HUES6 (cell line): ENCODE measurements at regions not wholly inside any gene's neighbourhood (a gene's known extent, or its start where the extent isn't known, plus 50 kb on each side); places are given as distances from the start of the nearest gene placed in this dataset.

Source experiments
- H3K27ac ChIP-seq: 2 replicates; pipeline ENCODE4 v1.7.0; 2013; ENCODE audit warnings: low read depth, mild to moderate bottlenecking, low read length, inconsistent platforms
- H3K27me3 ChIP-seq: 2 replicates; pipeline ENCODE4 v1.6.1; 2013; ENCODE audit warnings: low read length; ENCODE audit not compliant: control insufficient read depth, insufficient read depth
- H3K36me3 ChIP-seq: 2 replicates; pipeline ENCODE4 v1.6.1; 2013; ENCODE audit warnings: low read length; ENCODE audit not compliant: control insufficient read depth, insufficient read depth
- H3K4me1 ChIP-seq: 2 replicates; pipeline ENCODE4 v1.6.1; 2013; ENCODE audit warnings: low read length; ENCODE audit not compliant: control insufficient read depth, insufficient read depth
- H3K4me3 ChIP-seq: 2 replicates; pipeline ENCODE4 v1.5.1; 2013; ENCODE audit warnings: low read depth, low read length
- H3K9ac ChIP-seq: one replicate; pipeline ENCODE4 v1.6.1; 2013; ENCODE audit warnings: mild to moderate bottlenecking, low read length
- H3K9me3 ChIP-seq: 2 replicates; pipeline ENCODE4 v1.6.1; 2013; ENCODE audit warnings: low read depth, low read length; ENCODE audit not compliant: control insufficient read depth, insufficient read depth

GRCh38 chr2:241949736-241950412 lies 80.3 kb downstream of the RTP5 start:
- H3K4me3 ChIP-seq, result no peak overlapping the region
- no peaks in the 10 kb centered on the region for H3K36me3 ChIP-seq
- peaks cover 11% of the 10 kb centered on the region for H3K4me1 ChIP-seq
- H3K9me3 ChIP-seq, result no peaks in the 10 kb centered on the region
- no peak overlapping the region for H3K27ac ChIP-seq
- H3K27me3 ChIP-seq, result peaks cover 53% of the 10 kb centered on the region
- H3K9ac ChIP-seq, result no peak overlapping the region

DNA sequence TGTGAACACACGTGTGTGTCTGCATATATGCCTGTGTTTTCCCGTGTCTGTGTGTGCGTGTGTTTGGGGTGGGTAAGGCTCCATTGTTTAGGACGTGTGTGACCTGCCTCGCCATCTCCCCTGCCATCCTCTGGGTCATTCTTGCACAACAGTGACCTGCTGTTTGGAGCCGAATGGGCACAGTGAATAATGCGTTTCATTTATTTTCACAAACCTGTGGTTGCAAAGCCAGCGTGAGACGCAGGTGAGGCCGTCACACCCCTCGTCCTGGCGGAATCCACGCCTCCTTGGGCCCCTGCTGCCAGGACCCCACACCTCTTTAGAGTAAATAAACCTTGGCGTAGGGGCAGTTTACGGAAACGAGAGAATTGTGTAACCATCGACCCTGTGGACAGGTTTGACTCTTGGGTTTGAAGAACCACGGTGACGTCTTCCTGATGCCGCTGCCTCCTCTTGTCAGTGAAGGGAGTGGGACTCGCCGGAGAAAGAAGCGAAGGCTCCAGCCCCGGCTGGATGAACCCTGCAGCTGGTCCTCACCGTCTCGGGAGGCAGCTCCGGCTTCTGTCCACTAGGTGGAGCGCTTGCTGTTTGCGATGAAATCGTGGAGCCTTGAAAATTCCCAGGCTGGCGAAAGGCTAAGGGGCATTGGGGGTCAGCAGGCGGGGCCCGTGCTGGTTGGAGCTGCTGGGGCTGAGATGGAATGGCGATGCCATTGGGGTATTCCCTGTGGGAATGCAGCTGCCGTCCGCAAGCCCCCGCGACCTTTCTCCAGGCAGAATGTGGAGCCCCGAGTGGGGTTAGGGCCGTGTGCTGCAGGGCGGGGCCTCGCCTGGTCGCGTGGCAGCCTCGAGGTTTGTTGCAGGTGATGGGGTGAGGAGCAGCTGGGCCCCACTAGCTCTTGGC lies 81.1 kb downstream of the RTP5 start:
- Histone ChIP-seq H3K27ac (no peak overlapping the region), H3K9ac (no peak overlapping the region), H3K36me3 (no peaks in the 10 kb centered on the region), H3K4me3 (no peak overlapping the region), H3K27me3 (peaks cover 47% of the 10 kb centered on the region), H3K9me3 (no peaks in the 10 kb centered on the region), H3K4me1 (peaks cover 11% of the 10 kb centered on the region)

DNA sequence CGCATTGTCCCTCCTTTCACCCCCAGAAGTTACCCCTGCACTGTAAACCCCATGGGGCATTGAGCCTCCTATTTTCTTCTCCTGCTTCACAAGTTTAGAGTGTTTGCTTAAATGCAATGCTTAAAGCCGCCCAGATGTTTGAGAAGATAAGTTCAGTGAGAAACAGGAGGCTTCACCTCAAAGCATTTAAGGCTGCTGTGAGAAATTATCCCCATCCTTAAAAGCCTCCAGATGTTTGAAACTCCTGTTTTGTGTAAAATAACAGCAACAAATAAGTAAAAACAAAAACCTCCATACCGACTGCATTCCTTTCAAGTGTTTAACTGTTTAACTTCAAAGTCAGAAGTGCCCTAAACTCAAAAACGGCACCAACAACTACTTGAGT lies 81.8 kb downstream of the RTP5 start:
- no peak overlapping the region for H3K4me3 ChIP-seq
- H3K9me3 ChIP-seq, result no peaks in the 10 kb centered on the region
- no peak overlapping the region for H3K9ac ChIP-seq
- H3K36me3 ChIP-seq, result no peaks in the 10 kb centered on the region
- H3K4me1 ChIP-seq, result peaks cover 7% of the 10 kb centered on the region; the same call in 1 of the 2 replicates
- no peak overlapping the region for H3K27ac ChIP-seq
- peaks cover 40% of the 10 kb centered on the region for H3K27me3 ChIP-seq

DNA sequence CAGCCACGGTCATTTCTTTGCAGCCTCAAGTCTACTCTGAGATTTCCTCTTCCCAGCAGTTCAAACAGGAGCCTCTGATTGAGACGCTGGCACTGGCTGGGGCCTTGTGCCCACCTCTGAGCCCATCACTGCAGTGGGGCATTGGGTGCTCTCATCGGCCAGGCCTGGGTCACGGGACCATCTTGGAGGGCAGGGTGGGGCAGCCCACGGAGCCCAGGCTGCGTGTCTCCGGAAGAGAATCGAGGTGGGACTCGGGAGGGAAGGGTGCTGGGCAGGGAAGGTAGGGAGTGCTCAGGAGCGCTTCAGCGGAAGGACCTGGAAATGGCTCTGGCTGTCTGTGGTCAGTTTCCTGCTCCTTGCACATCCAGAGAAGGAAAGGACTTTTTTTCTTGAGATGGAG lies 82.4 kb downstream of the RTP5 start:
- Histone ChIP-seq H3K27me3 (peaks cover 34% of the 10 kb centered on the region), H3K4me1 (peaks cover 7% of the 10 kb centered on the region; the same call in 1 of the 2 replicates), H3K4me3 (no peak overlapping the region), H3K27ac (no peak overlapping the region), H3K9ac (no peak overlapping the region), H3K36me3 (no peaks in the 10 kb centered on the region), H3K9me3 (no peaks in the 10 kb centered on the region)

- Histone ChIP-seq H3K9me3 (no peaks in the 10 kb centered on the region), H3K36me3 (no peaks in the 10 kb centered on the region), H3K27me3 (peaks cover 25% of the 10 kb centered on the region), H3K4me1 (peaks cover 7% of the 10 kb centered on the region; the same call in 1 of the 2 replicates), H3K27ac (no peak overlapping the region), H3K4me3 (no peak overlapping the region), H3K9ac (no peak overlapping the region)
Measured at GRCh38 chr2:241952816-241953215, 83.3 kb downstream of the RTP5 start.

DNA sequence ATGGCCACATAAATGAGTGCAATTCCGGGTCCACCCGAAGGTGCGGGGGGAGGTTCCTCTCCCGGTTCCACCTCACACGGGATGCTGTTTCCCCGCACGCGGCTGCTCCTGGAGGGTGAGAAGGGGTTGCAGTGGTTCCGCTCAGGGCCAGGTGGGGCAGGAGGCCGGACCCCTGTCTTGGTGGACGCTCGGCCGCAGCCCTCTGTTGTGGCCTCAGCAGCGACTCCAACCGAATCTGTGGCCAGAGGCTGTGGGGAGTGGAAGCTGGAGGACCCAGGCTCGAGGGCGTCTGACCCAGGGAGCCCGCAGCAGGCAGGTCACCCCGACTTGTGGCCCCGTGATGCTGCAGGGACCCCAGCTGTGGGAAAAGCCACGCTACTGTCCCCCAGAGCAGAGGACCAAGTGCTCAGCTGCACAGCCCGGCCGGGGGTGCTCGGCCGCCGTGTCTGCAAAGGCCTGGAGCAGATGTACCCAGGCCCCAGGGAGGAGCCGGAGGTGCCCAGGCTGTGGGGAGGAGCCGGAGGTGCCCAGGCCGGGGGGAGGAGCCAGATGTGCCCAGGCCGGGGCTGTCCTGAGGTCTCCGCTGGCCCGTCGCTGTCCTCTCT lies 83.9 kb downstream of the RTP5 start:
- Histone ChIP-seq H3K36me3 (no peaks in the 10 kb centered on the region), H3K9ac (no peak overlapping the region), H3K9me3 (no peaks in the 10 kb centered on the region), H3K4me3 (no peak overlapping the region), H3K27ac (no peak overlapping the region), H3K27me3 (peaks cover 19% of the 10 kb centered on the region; the same call in 1 of the 2 replicates), H3K4me1 (peaks cover 7% of the 10 kb centered on the region; the same call in 1 of the 2 replicates)

GRCh38 chr2:241956521-241957110 lies 87.1 kb downstream of the RTP5 start:
- Histone ChIP-seq H3K27me3 (no peaks in the 10 kb centered on the region), H3K9ac (no peak overlapping the region), H3K4me3 (no peak overlapping the region), H3K36me3 (no peaks in the 10 kb centered on the region), H3K27ac (no peak overlapping the region), H3K4me1 (peaks cover under 1% of the 10 kb centered on the region; the same call in 1 of the 2 replicates), H3K9me3 (no peaks in the 10 kb centered on the region)

DNA sequence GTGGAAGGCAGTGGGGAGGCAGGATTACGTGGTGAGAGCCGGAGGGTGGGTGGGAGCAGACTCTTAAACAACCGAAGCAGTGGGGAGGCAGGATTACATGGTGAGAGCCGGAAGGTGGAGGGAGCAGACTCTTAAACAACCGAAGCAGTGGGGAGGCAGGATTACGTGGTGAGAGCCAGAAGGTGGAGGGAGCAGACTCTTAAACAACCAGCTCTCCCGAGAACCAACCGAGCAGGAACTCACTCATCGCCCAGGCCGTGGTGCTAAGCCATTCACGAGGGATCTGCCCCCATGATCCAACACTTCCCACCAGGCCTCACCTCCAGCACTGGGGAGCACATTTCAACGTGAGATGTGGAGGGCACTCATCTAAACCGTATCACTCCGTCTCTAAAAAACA lies 87.7 kb downstream of the RTP5 start:
- H3K36me3 ChIP-seq, result no peaks in the 10 kb centered on the region
- H3K9me3 ChIP-seq, result no peaks in the 10 kb centered on the region
- H3K9ac ChIP-seq, result no peak overlapping the region
- no peaks in the 10 kb centered on the region for H3K4me1 ChIP-seq
- H3K27ac ChIP-seq, result no peak overlapping the region
- no peak overlapping the region for H3K4me3 ChIP-seq
- H3K27me3 ChIP-seq, result no peaks in the 10 kb centered on the region

DNA sequence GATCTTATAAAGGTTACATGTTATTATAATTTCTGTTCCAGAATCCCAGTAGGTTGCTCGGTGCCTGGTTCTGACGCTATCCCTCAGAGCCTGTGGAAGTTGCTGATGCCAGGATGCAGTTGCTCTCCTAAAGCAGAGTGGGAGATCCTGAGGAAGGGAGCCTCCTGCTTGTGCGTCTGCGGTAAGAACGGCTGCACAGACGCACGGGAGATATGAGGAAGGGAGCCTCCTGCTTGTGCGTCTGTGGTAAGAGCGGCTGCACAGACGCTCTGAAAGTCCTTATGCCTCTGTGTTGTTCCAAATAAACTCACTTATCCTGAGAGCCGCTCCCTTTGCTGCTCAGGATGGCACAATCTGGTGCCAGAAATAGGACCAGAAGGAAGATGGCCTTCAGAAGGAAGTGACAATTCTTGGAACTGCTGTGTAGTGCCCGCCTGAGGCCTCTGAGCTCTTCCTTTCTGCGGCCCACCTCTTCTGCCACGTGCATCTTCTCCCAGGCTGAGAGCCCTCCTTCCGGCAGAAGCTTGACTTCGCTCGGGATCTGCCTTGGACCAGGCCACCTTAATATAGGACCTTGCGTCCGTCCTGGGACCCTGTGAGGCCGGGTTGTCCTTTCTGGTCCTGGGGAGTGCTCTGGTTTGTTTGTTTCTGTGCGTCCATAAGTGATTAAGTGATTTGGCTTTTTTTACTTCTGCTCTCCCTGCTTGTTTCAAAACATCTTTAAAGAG lies 89.5 kb downstream of the RTP5 start:
- no peak overlapping the region for H3K4me3 ChIP-seq
- no peaks in the 10 kb centered on the region for H3K4me1 ChIP-seq
- H3K27ac ChIP-seq, result no peak overlapping the region
- no peaks in the 10 kb centered on the region for H3K9me3 ChIP-seq
- no peaks in the 10 kb centered on the region for H3K36me3 ChIP-seq
- H3K27me3 ChIP-seq, result no peaks in the 10 kb centered on the region
- no peak overlapping the region for H3K9ac ChIP-seq

GRCh38 chr2:241959751-241960269 lies 90.3 kb downstream of the RTP5 start:
- Histone ChIP-seq H3K9ac (no peak overlapping the region), H3K36me3 (no peaks in the 10 kb centered on the region), H3K27me3 (no peaks in the 10 kb centered on the region), H3K4me1 (no peaks in the 10 kb centered on the region), H3K4me3 (no peak overlapping the region), H3K9me3 (no peaks in the 10 kb centered on the region), H3K27ac (no peak overlapping the region)
